ENCODE measurements at regions not wholly inside any gene's neighbourhood (a gene's known extent, or its start where the extent isn't known, plus 50 kb on each side); places are given as distances from the start of the nearest gene placed in this dataset.
"Not testable (repeated sequence)": the region's sequence is repeated elsewhere in the genome, so short reads cannot be mapped to it uniquely, and the experiment has no call there.

DNA sequence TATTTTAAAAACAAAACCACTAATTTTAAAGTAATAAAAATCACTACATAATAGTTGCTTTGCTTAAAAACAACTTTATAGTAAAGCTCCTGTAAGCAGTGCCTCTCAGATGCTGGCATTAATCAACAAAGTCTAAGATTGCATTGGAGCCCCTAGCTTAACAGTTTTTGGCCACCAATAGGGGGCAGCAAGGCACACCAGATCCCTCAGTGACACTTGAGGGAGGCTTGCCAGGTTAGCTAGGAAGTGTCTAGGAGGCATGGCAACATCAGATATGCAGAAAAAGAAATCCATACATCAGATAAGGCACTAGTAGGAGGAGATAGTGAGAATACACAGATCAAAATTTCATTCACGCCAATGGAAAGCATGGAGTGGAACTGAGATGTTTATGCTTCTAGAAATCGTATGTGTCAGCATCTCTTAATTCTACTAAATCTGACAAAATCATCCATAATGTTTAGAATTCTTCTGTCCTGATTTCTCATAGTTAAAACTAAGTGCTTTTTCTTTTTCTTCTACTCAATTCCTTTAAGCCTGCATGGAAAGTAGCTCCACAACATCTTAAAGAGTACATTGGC is 73.6 kb upstream of the PAM start:
- TF ChIP-seq, protein P1, sequence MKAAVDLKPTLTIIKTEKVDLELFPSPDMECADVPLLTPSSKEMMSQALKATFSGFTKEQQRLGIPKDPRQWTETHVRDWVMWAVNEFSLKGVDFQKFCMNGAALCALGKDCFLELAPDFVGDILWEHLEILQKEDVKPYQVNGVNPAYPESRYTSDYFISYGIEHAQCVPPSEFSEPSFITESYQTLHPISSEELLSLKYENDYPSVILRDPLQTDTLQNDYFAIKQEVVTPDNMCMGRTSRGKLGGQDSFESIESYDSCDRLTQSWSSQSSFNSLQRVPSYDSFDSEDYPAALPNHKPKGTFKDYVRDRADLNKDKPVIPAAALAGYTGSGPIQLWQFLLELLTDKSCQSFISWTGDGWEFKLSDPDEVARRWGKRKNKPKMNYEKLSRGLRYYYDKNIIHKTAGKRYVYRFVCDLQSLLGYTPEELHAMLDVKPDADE (IDR thresholded peaks at IDR 0.05), result no peak
- TF ChIP-seq NANOG (IDR thresholded peaks at IDR 0.05; ENCODE audit: borderline replicate concordance) (no peak), CREB1 (CRISPR knock-in tag; IDR thresholded peaks at IDR 0.05; ENCODE audit: low read depth) (no peak), ZNF114 (CRISPR knock-in tag; IDR thresholded peaks at IDR 0.05) (no peak), CTCF (conservative IDR thresholded peaks at IDR 0.05; ENCODE audit: low read depth in 2 of 2) (peak; percentile 97 to 98), POLR2AphosphoS5 (IDR thresholded peaks at IDR 0.05; ENCODE audit: low read depth) (no peak), REST (IDR thresholded peaks at IDR 0.05; ENCODE audit: unreplicated experiment) (no peak)
- no peaks in the 10 kb centered on the region; the same call in 2 of the 3 replicates for H3K36me3 Mint-ChIP-seq (ENCODE audit: low read depth)
- no peaks in the 10 kb centered on the region for H3F3A ChIP-seq (replicated peaks; ENCODE audit: low read depth)
- no peak overlapping the region for H3K27ac Mint-ChIP-seq
- H3K27me3 ChIP-seq (ENCODE audit: insufficient read depth), result no peaks in the 10 kb centered on the region
- ATAC-seq, result peak; percentile 98
- H3K9me3 Mint-ChIP-seq, result peaks cover 3% of the 10 kb centered on the region; the same call in 2 of the 3 replicates
- no peak overlapping the region for H2AFZ ChIP-seq
- no peaks in the 10 kb centered on the region for H3K79me2 ChIP-seq (replicated peaks; ENCODE audit: insufficient read depth)
- H3K9me2 ChIP-seq (ENCODE audit: insufficient read depth), result no peaks in the 10 kb centered on the region
- H3K4me3 Mint-ChIP-seq, result no peak overlapping the region
- H3K27me3 Mint-ChIP-seq (ENCODE audit: insufficient read depth, low read depth, poor library complexity), result no peaks in the 10 kb centered on the region
- H3K4me3 ChIP-seq, result no peak overlapping the region
- no peaks in the 10 kb centered on the region for H3K4me1 Mint-ChIP-seq
- H3K4me1 ChIP-seq (ENCODE audit: insufficient read depth), result no peaks in the 10 kb centered on the region
- no peaks in the 10 kb centered on the region for H3K36me3 ChIP-seq (ENCODE audit: insufficient read depth)
- H4K20me1 ChIP-seq (replicated peaks; ENCODE audit: insufficient read depth), result no peaks in the 10 kb centered on the region
- H3K27ac ChIP-seq (ENCODE audit: low read depth), result no peak overlapping the region
- H3K4me2 ChIP-seq, result no peak overlapping the region
- peak; percentile 81 for DNase-seq (ENCODE audit: low spot score)

- H3K4me3 ChIP-seq, result no peak overlapping the region
- H3K27me3 Mint-ChIP-seq (ENCODE audit: insufficient read depth, low read depth, poor library complexity), result no peaks in the 10 kb centered on the region
- ATAC-seq, result no peak
- no peak overlapping the region for H2AFZ ChIP-seq
- H3K27me3 ChIP-seq (ENCODE audit: insufficient read depth), result no peaks in the 10 kb centered on the region
- no peaks in the 10 kb centered on the region for H4K20me1 ChIP-seq (replicated peaks; ENCODE audit: insufficient read depth)
- H3K36me3 ChIP-seq (ENCODE audit: insufficient read depth), result no peaks in the 10 kb centered on the region
- no peaks in the 10 kb centered on the region for H3K4me1 ChIP-seq (ENCODE audit: insufficient read depth)
- H3K27ac Mint-ChIP-seq, result no peak overlapping the region
- H3K27ac ChIP-seq (ENCODE audit: low read depth), result no peak overlapping the region
- no peak overlapping the region for H3K4me3 Mint-ChIP-seq
- no peaks in the 10 kb centered on the region for H3K4me1 Mint-ChIP-seq
- no peaks in the 10 kb centered on the region for H3K79me2 ChIP-seq (replicated peaks; ENCODE audit: insufficient read depth)
- no peak for TF ChIP-seq EZH2phosphoT487 (IDR thresholded peaks at IDR 0.05; ENCODE audit: unreplicated experiment)
- TF ChIP-seq REST (IDR thresholded peaks at IDR 0.05; ENCODE audit: unreplicated experiment), result no peak
- TF ChIP-seq NANOG (IDR thresholded peaks at IDR 0.05; ENCODE audit: borderline replicate concordance), result no peak
- no peak for TF ChIP-seq EZH2 (IDR thresholded peaks at IDR 0.05; ENCODE audit: low read depth, unreplicated experiment)
- no peaks in the 10 kb centered on the region; the same call in 2 of the 3 replicates for H3K36me3 Mint-ChIP-seq (ENCODE audit: low read depth)
- peaks cover 9% of the 10 kb centered on the region; the same call in 2 of the 3 replicates for H3K9me3 Mint-ChIP-seq
- H3K4me2 ChIP-seq, result no peak overlapping the region
- no peak for DNase-seq (ENCODE audit: low spot score)
- no peaks in the 10 kb centered on the region for H3K9me2 ChIP-seq (ENCODE audit: insufficient read depth)
- no peaks in the 10 kb centered on the region for H3F3A ChIP-seq (replicated peaks; ENCODE audit: low read depth)
Measured at GRCh38 chr5:102682101-102682647, 72.9 kb upstream of the PAM start.

DNA sequence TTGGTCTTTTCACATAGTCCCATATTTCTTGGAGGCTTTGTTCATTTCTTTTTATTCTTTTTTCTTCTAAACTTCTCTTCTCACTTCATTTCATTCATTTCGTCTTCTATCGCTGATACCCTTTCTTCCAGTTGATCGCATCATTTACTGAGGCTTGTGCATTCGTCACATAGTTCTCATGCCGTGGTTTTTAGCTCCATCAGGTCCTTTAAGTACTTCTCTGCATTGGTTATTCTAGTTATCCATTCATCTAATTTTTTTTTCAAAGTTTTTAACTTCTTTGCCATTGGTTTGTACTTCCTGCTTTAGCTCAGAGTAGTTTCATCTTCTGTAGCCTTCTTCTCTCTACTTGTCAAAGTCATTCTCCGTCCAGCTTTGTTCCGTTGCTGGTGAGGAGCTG is 67.0 kb upstream of the PAM start:
- not testable (repeated sequence) for H3K4me3 ChIP-seq; H3K27me3 Mint-ChIP-seq (ENCODE audit: insufficient read depth, low read depth, poor library complexity); H4K20me1 ChIP-seq (replicated peaks; ENCODE audit: insufficient read depth); ATAC-seq; DNase-seq (ENCODE audit: low spot score); H3K4me2 ChIP-seq; H3K27ac ChIP-seq (ENCODE audit: low read depth); H3K4me1 ChIP-seq (ENCODE audit: insufficient read depth); H3K27me3 ChIP-seq (ENCODE audit: insufficient read depth); H3K36me3 ChIP-seq (ENCODE audit: insufficient read depth); H3K4me1 Mint-ChIP-seq; H2AFZ ChIP-seq; H3K27ac Mint-ChIP-seq; H3K4me3 Mint-ChIP-seq; H3K9me2 ChIP-seq (ENCODE audit: insufficient read depth); H3K79me2 ChIP-seq (replicated peaks; ENCODE audit: insufficient read depth); H3F3A ChIP-seq (replicated peaks; ENCODE audit: low read depth)
- Mint-ChIP-seq H3K36me3 (ENCODE audit: low read depth) (peaks cover 23% of the 10 kb centered on the region), H3K9me3 (peaks cover 43% of the 10 kb centered on the region)
